WTC11 (cell line): ENCODE measurements at regions not wholly inside any gene's neighbourhood (a gene's known extent, or its start where the extent isn't known, plus 50 kb on each side); places are given as distances from the start of the nearest gene placed in this dataset.

Source experiments
- ATAC-seq: fragments of 200-7000 bp; cut with Tn5 transposase; 2 replicates; pipeline ENCODE4 v1.10.0; 2021; ENCODE audit warnings: mild to moderate bottlenecking, moderate library complexity
- CTCF ChIA-PET: fragments of 300-600 bp; sonication (Branson Sonifier 250); formaldehyde crosslinking; loops from one replicate; lab custom pipeline; 2021; ENCODE audit warnings: antibody characterized with exemption; lab: Charles Lee
- POLR2A ChIA-PET: fragments of 350-600 bp; sonication (Branson Sonifier 250); formaldehyde crosslinking; loops from one replicate; lab custom pipeline; 2021; ENCODE audit warnings: antibody characterized with exemption; lab: Charles Lee
- DNase-seq: peaks from one replicate; pipeline ENCODE4 v3.0.0; 2021; ENCODE audit warnings: low spot score
- H3K27ac Mint-ChIP-seq: 2 replicates; pipeline ENCODE4 v1.8.0; 2021; ENCODE audit warnings: mixed read lengths
- H3K27me3 Mint-ChIP-seq: 2 replicates; pipeline ENCODE4 v1.8.0; 2021; ENCODE audit warnings: low read depth, mild to moderate bottlenecking, moderate library complexity, mixed read lengths
- H3K36me3 Mint-ChIP-seq: 2 replicates; pipeline ENCODE4 v1.8.0; 2021; ENCODE audit warnings: mixed read lengths
- H3K4me1 Mint-ChIP-seq: 2 replicates; pipeline ENCODE4 v1.8.0; 2022; ENCODE audit warnings: mixed read lengths
- H3K4me3 Mint-ChIP-seq: 2 replicates; pipeline ENCODE4 v1.8.0; 2021; ENCODE audit warnings: mild to moderate bottlenecking, moderate library complexity, mixed read lengths
- H3K9me3 Mint-ChIP-seq: 2 replicates; pipeline ENCODE4 v1.8.0; 2021; ENCODE audit warnings: mixed read lengths
- CREB1 ChIP-seq: sonication (generic); formaldehyde crosslinking; IDR thresholded peaks from 2 replicates; pipeline ENCODE4 v1.8.0; 2023; ENCODE audit warnings: mild to moderate bottlenecking, missing genetic modification reagents
- CREM ChIP-seq: sonication (generic); formaldehyde crosslinking; IDR thresholded peaks from 2 replicates; pipeline ENCODE4 v1.8.1; 2022; ENCODE audit warnings: mild to moderate bottlenecking, missing genetic modification reagents, moderate library complexity
- FOXJ3 ChIP-seq: sonication (generic); formaldehyde crosslinking; IDR thresholded peaks from 2 replicates; pipeline ENCODE4 v1.9.0; 2021; ENCODE audit warnings: missing genetic modification reagents, mild to moderate bottlenecking, borderline replicate concordance
- FOXK1 ChIP-seq: sonication (generic); formaldehyde crosslinking; IDR thresholded peaks from 2 replicates; pipeline ENCODE4 v1.8.0; 2022; ENCODE audit warnings: mild to moderate bottlenecking, moderate library complexity, missing genetic modification reagents
- JAZF1 ChIP-seq: fragments of 250-450 bp; sonication (Bioruptor Pico); IDR thresholded peaks from 2 replicates; pipeline ENCODE4 v1.9.0; 2021; ENCODE audit warnings: moderate library complexity, mild to moderate bottlenecking, inconsistent platforms
- KAT7 ChIP-seq: sonication (generic); formaldehyde crosslinking; IDR thresholded peaks from 2 replicates; pipeline ENCODE4 v1.8.1; 2023; ENCODE audit warnings: missing genetic modification reagents, mild to moderate bottlenecking, borderline replicate concordance
- NFATC4 ChIP-seq: fragments of 250-450 bp; sonication (Bioruptor Pico); IDR thresholded peaks from 2 replicates; pipeline ENCODE4 v1.9.0; 2021; ENCODE audit warnings: mild to moderate bottlenecking
- NR1H2 ChIP-seq: sonication (generic); formaldehyde crosslinking; IDR thresholded peaks from 2 replicates; pipeline ENCODE4 v1.9.0; 2021; ENCODE audit warnings: mild to moderate bottlenecking, moderate library complexity, missing genetic modification reagents
- NR2C2 ChIP-seq: sonication (generic); formaldehyde crosslinking; IDR thresholded peaks from 2 replicates; pipeline ENCODE4 v1.8.0; 2022; ENCODE audit warnings: mild to moderate bottlenecking, missing genetic modification reagents
- NR3C1 ChIP-seq: sonication (generic); formaldehyde crosslinking; conservative IDR thresholded peaks from 2 replicates; pipeline ENCODE4 v1.8.1; 2023; ENCODE audit warnings: low read depth, mild to moderate bottlenecking, missing genetic modification reagents
- PRRX2 ChIP-seq: fragments of 250-450 bp; sonication (Bioruptor Pico); IDR thresholded peaks from 2 replicates; pipeline ENCODE4 v1.8.0; 2021; ENCODE audit warnings: mild to moderate bottlenecking
- SOX15 ChIP-seq: fragments of 250-450 bp; sonication (Bioruptor Pico); IDR thresholded peaks from 2 replicates; pipeline ENCODE4 v1.9.0; 2021; ENCODE audit warnings: mild to moderate bottlenecking
- SP1 ChIP-seq: sonication (generic); formaldehyde crosslinking; conservative IDR thresholded peaks from 2 replicates; pipeline ENCODE4 v1.8.1; 2022; ENCODE audit warnings: missing genetic modification reagents
- TEAD4 ChIP-seq: sonication (generic); formaldehyde crosslinking; IDR thresholded peaks from 2 replicates; pipeline ENCODE4 v1.8.0; 2022; ENCODE audit warnings: mild to moderate bottlenecking, missing genetic modification reagents
- ZNF121 ChIP-seq: sonication (generic); formaldehyde crosslinking; IDR thresholded peaks from 2 replicates; pipeline ENCODE4 v1.8.0; 2023; ENCODE audit warnings: missing genetic modification reagents
- ZNF219 ChIP-seq: sonication (generic); formaldehyde crosslinking; IDR thresholded peaks from 2 replicates; pipeline ENCODE4 v1.8.0; 2023; ENCODE audit warnings: missing genetic modification reagents, mild to moderate bottlenecking, borderline replicate concordance
- ZNF232 ChIP-seq: sonication (generic); formaldehyde crosslinking; IDR thresholded peaks from 2 replicates; pipeline ENCODE4 v1.8.0; 2022; ENCODE audit warnings: mild to moderate bottlenecking, missing genetic modification reagents
- ZNF263 ChIP-seq: sonication (generic); formaldehyde crosslinking; IDR thresholded peaks from 2 replicates; pipeline ENCODE4 v1.8.1; 2022; ENCODE audit warnings: low read depth, mild to moderate bottlenecking, moderate library complexity, missing genetic modification reagents
- ZNF423 ChIP-seq: fragments of 250-450 bp; sonication (Bioruptor Pico); IDR thresholded peaks from 2 replicates; pipeline ENCODE4 v2.1.2; 2022; ENCODE audit warnings: mild to moderate bottlenecking, moderate library complexity
- TF ChIP-seq, protein P1 (sequence below): fragments of 250-450 bp; sonication (Bioruptor Pico); IDR thresholded peaks from 2 replicates; pipeline ENCODE4 v1.9.0; 2021; ENCODE audit warnings: moderate library complexity, mild to moderate bottlenecking, inconsistent platforms, borderline replicate concordance
- TF ChIP-seq, protein P2 (sequence below): sonication (generic); formaldehyde crosslinking; IDR thresholded peaks from 2 replicates; pipeline ENCODE4 v1.8.0; 2022; ENCODE audit warnings: mild to moderate bottlenecking, missing genetic modification reagents
- TF ChIP-seq, protein P3 (sequence below): fragments of 250-450 bp; sonication (Bioruptor Pico); IDR thresholded peaks from 2 replicates; pipeline ENCODE4 v2.1.2; 2022; ENCODE audit warnings: mild to moderate bottlenecking, moderate library complexity
- TF ChIP-seq, protein P4 (sequence below): sonication (generic); formaldehyde crosslinking; IDR thresholded peaks from 2 replicates; pipeline ENCODE4 v1.8.0; 2022; ENCODE audit warnings: missing genetic modification reagents
- TF ChIP-seq, protein P5 (sequence below): sonication (generic); formaldehyde crosslinking; IDR thresholded peaks from 2 replicates; pipeline ENCODE4 v1.8.0; 2022; ENCODE audit warnings: mild to moderate bottlenecking, missing genetic modification reagents
- TF ChIP-seq, protein P6 (sequence below): sonication (generic); formaldehyde crosslinking; IDR thresholded peaks from 2 replicates; pipeline ENCODE4 v1.8.1; 2022; ENCODE audit warnings: low read depth, mild to moderate bottlenecking, moderate library complexity, missing genetic modification reagents, borderline replicate concordance

DNA sequence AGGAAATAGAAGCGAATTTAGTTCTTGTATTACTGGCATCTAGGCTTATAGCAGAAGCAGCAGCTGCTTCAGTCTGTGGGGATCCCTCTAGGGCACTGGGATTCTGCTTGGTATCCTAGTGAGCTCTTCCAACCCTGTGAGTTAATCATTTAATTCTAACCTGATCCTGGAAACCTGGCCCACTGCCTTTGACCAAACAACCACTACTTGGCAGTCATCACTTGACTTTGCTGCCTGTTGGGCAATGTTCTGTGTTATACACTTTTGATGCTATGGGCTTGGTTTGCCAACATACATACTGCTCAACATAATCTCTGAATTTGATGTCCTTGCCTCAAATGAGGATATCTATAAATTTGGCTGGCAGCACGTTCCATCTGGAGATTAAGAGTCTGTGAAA is 813.4 kb downstream of the ANKRD7 start (continued):
- TF ChIP-seq, protein P1, sequence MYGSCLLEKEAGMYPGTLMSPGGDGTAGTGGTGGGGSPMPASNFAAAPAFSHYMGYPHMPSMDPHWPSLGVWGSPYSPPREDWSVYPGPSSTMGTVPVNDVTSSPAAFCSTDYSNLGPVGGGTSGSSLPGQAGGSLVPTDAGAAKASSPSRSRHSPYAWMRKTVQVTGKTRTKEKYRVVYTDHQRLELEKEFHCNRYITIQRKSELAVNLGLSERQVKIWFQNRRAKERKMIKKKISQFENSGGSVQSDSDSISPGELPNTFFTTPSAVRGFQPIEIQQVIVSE (CRISPR knock-in tag): no peak
- TF ChIP-seq FOXK1 (CRISPR knock-in tag) (no peak), ZNF232 (CRISPR knock-in tag) (no peak), NR1H2 (no peak), ZNF219 (CRISPR knock-in tag) (no peak)
- TF ChIP-seq, protein P2, sequence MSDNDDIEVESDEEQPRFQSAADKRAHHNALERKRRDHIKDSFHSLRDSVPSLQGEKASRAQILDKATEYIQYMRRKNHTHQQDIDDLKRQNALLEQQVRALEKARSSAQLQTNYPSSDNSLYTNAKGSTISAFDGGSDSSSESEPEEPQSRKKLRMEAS (CRISPR knock-in tag): no peak
- TF ChIP-seq, protein P3, sequence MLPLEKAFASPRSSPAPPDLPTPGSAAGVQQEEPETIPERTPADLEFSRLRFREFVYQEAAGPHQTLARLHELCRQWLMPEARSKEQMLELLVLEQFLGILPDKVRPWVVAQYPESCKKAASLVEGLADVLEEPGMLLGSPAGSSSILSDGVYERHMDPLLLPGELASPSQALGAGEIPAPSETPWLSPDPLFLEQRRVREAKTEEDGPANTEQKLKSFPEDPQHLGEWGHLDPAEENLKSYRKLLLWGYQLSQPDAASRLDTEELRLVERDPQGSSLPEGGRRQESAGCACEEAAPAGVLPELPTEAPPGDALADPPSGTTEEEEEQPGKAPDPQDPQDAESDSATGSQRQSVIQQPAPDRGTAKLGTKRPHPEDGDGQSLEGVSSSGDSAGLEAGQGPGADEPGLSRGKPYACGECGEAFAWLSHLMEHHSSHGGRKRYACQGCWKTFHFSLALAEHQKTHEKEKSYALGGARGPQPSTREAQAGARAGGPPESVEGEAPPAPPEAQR (CRISPR knock-in tag): no peak
- TF ChIP-seq, protein P4, sequence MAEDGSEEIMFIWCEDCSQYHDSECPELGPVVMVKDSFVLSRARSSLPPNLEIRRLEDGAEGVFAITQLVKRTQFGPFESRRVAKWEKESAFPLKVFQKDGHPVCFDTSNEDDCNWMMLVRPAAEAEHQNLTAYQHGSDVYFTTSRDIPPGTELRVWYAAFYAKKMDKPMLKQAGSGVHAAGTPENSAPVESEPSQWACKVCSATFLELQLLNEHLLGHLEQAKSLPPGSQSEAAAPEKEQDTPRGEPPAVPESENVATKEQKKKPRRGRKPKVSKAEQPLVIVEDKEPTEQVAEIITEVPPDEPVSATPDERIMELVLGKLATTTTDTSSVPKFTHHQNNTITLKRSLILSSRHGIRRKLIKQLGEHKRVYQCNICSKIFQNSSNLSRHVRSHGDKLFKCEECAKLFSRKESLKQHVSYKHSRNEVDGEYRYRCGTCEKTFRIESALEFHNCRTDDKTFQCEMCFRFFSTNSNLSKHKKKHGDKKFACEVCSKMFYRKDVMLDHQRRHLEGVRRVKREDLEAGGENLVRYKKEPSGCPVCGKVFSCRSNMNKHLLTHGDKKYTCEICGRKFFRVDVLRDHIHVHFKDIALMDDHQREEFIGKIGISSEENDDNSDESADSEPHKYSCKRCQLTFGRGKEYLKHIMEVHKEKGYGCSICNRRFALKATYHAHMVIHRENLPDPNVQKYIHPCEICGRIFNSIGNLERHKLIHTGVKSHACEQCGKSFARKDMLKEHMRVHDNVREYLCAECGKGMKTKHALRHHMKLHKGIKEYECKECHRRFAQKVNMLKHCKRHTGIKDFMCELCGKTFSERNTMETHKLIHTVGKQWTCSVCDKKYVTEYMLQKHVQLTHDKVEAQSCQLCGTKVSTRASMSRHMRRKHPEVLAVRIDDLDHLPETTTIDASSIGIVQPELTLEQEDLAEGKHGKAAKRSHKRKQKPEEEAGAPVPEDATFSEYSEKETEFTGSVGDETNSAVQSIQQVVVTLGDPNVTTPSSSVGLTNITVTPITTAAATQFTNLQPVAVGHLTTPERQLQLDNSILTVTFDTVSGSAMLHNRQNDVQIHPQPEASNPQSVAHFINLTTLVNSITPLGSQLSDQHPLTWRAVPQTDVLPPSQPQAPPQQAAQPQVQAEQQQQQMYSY: no peak

DNA sequence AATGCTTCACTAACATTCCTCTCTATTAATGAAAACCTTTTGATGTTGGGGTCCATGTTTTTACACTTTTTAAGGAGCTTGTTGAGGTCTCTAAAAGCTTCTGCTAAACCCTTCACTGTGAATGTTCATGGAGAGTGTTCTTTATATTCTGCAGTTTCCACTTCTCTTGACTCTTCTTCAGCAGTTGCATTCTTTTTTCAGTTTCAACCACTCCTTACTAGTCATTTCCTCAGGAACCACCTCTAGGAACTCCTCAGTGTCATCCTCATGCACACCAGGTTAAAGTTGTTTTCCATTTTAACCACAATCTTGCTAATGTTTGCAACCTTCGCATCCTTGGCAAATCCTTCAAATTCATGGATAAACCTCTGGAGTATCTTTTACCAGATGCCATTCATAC is 821.6 kb downstream of the ANKRD7 start:
- Mint-ChIP-seq H3K36me3 (no peaks in the 10 kb centered on the region; the same call in 1 of the 2 replicates), H3K4me1 (no peaks in the 10 kb centered on the region), H3K27me3 (no peaks in the 10 kb centered on the region), H3K9me3 (peaks cover 24% of the 10 kb centered on the region), H3K4me3 (no peak overlapping the region), H3K27ac (no peak overlapping the region)
- TF ChIP-seq NFATC4 (CRISPR knock-in tag) (no peak), JAZF1 (CRISPR knock-in tag) (no peak), ZNF423 (CRISPR knock-in tag) (no peak), ZNF121 (CRISPR knock-in tag) (no peak), CREM (CRISPR knock-in tag) (no peak), TEAD4 (CRISPR knock-in tag) (no peak), PRRX2 (CRISPR knock-in tag) (no peak), CREB1 (CRISPR knock-in tag) (no peak), NR3C1 (CRISPR knock-in tag) (no peak), SP1 (no peak), KAT7 (CRISPR knock-in tag) (no peak), FOXJ3 (CRISPR knock-in tag) (no peak), NR2C2 (CRISPR knock-in tag) (no peak), ZNF263 (CRISPR knock-in tag) (no peak), SOX15 (no peak)
- TF ChIP-seq, protein P2 (CRISPR knock-in tag): no peak
- TF ChIP-seq, protein P4: no peak
- TF ChIP-seq, protein P5, sequence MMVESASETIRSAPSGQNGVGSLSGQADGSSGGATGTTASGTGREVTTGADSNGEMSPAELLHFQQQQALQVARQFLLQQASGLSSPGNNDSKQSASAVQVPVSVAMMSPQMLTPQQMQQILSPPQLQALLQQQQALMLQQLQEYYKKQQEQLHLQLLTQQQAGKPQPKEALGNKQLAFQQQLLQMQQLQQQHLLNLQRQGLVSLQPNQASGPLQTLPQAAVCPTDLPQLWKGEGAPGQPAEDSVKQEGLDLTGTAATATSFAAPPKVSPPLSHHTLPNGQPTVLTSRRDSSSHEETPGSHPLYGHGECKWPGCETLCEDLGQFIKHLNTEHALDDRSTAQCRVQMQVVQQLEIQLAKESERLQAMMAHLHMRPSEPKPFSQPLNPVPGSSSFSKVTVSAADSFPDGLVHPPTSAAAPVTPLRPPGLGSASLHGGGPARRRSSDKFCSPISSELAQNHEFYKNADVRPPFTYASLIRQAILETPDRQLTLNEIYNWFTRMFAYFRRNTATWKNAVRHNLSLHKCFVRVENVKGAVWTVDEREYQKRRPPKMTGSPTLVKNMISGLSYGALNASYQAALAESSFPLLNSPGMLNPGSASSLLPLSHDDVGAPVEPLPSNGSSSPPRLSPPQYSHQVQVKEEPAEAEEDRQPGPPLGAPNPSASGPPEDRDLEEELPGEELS (CRISPR knock-in tag): no peak
- TF ChIP-seq, protein P6, sequence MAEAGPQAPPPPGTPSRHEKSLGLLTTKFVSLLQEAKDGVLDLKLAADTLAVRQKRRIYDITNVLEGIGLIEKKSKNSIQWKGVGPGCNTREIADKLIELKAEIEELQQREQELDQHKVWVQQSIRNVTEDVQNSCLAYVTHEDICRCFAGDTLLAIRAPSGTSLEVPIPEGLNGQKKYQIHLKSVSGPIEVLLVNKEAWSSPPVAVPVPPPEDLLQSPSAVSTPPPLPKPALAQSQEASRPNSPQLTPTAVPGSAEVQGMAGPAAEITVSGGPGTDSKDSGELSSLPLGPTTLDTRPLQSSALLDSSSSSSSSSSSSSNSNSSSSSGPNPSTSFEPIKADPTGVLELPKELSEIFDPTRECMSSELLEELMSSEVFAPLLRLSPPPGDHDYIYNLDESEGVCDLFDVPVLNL (CRISPR knock-in tag): no peak
- DNase-seq (no peak), ATAC-seq (no peak)
- ChIA-PET CTCF (no interaction called here), POLR2A (no interaction called here)
